Ovary (tissue), 3 donors: ENCODE measurements at regions not wholly inside any gene's neighbourhood (a gene's known extent, or its start where the extent isn't known, plus 50 kb on each side); places are given as distances from the start of the nearest gene placed in this dataset.

ENCODE experiments used
- CTCF ChIP-seq, 3 donors: fragments of 450-650 bp in 2 of 3; fragments of 200-600 bp in 1 of 3; IDR thresholded peaks; one replicate each; pipeline versions ENCODE4 v1.5.1 to v1.8.0; 2016 to 2022; ENCODE audit warnings: antibody characterized with exemption in 3 of 3, mild to moderate bottlenecking in 1 of 3
- POLR2A ChIP-seq: fragments of 450-650 bp; IDR thresholded peaks from one replicate; pipeline ENCODE4 v1.6.1; 2017; ENCODE audit warnings: antibody characterized with exemption, mild to moderate bottlenecking, moderate library complexity
- donor health status: DM: no; HTN: no; CAD: no.

- TF ChIP-seq CTCF (IDR thresholded peaks at IDR 0.05) (no peak), POLR2A (no peak)
These were observed 183.7 kb upstream of the KLF14 start for GRCh38 chr7:130917669-130918128.
